ENCODE measurements at regions not wholly inside any gene's neighbourhood (a gene's known extent, or its start where the extent isn't known, plus 50 kb on each side); places are given as distances from the start of the nearest gene placed in this dataset.

- no peak for TF ChIP-seq RBM15 (IDR thresholded peaks at IDR 0.05; ENCODE audit: insufficient read depth, low read length)
Measured at GRCh38 chr2:18924386-18924785, 335.0 kb upstream of the NT5C1B start (continued).

DNA sequence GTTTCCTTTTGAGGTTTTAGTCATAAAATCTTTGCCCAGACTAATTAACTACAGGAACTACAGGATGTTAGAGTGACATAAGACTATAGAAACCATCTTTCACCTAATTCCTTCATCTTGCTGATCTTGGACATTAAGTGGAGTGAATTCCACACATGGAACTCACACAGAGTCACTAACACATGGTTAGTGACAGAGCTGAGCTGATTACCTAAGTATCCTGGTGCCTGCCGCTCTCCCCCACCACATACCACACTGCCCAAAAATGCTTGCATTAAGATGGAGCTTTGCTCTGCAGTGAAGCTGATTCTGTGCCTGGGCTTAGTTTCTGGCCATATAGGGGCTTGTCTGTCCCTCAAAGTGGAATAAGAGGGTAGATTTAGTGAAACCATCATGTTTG is 332.9 kb upstream of the NT5C1B start:
- intact Hi-C loops (cut with micrococcal nuclease) (no loop called here), in situ Hi-C loops (cut with MboI) (no loop called here)
- no TSS peak for BruUV-seq (replicated peaks)
- Histone ChIP-seq H3K79me2 (ENCODE audit: control insufficient read depth, insufficient read depth, low read length) (no peaks in the 10 kb centered on the region), H3K9me3 (replicated peaks; ENCODE audit: control insufficient read depth, insufficient read depth, low read depth, low read length) (no peaks in the 10 kb centered on the region; the same call in 1 of the 2 replicates), H4K20me1 (replicated peaks; ENCODE audit: control insufficient read depth, insufficient read depth, low read length) (no peaks in the 10 kb centered on the region), H3K27ac (ENCODE audit: extremely low read depth, low read depth, low read length) (no peak overlapping the region), H3K4me2 (ENCODE audit: insufficient read depth, low read length) (no peak overlapping the region), H3K36me3 (ENCODE audit: control insufficient read depth, insufficient read depth, low read length) (no peaks in the 10 kb centered on the region), H3K4me1 (replicated peaks in 1 of 2; ENCODE audit: control insufficient read depth in 2 of 2, insufficient read depth in 2 of 2, low read length in 2 of 2) (no peaks in the 10 kb centered on the region), H3K4me3 (no peak overlapping the region), H2AFZ (ENCODE audit: low read depth, low read length) (no peak overlapping the region), H3K9ac (ENCODE audit: insufficient read depth in 1 of 2, low read depth in 2 of 2, low read length in 2 of 2) (no peak overlapping the region), H3K27me3 (ENCODE audit: control insufficient read depth in 2 of 2, insufficient read depth in 2 of 2, low read length in 2 of 2) (no peaks in the 10 kb centered on the region), H3K9me1 (ENCODE audit: control insufficient read depth, insufficient read depth, low read length) (no peaks in the 10 kb centered on the region)
- 0% methylated on average over 1 of the region's 1 CpG for WGBS (ENCODE audit: insufficient coverage, low coverage, missing lambda C conversion rate)
- ChIA-PET POLR2A (no interaction called here), CTCF (ENCODE audit: low intra/inter-chr PET ratio) (no interaction called here)
- no peak for ATAC-seq
- no peak for DNase-seq (ENCODE audit: extremely low read depth in 1 of 4, low spot score in 3 of 4)
- FAIRE-seq: no peak
- TF ChIP-seq ESRRB (CRISPR knock-in tag; IDR thresholded peaks at IDR 0.05; ENCODE audit: borderline replicate concordance) (no peak), EHMT2 (IDR thresholded peaks at IDR 0.05) (no peak), ZNF3 (CRISPR knock-in tag; IDR thresholded peaks at IDR 0.05) (no peak), KHSRP (IDR thresholded peaks at IDR 0.05) (no peak), NCOA4 (IDR thresholded peaks at IDR 0.05; ENCODE audit: partially characterized antibody) (no peak), PRMT5 (CRISPR knock-in tag; IDR thresholded peaks at IDR 0.05) (no peak), GTF2A2 (tag; IDR thresholded peaks at IDR 0.05) (no peak), RB1 (IDR thresholded peaks at IDR 0.05; ENCODE audit: low read depth) (no peak), EP400 (IDR thresholded peaks at IDR 0.05) (no peak), NEUROD1 (IDR thresholded peaks at IDR 0.05; ENCODE audit: borderline replicate concordance, low read depth, low read length, partially characterized antibody) (no peak), ZNF277 (CRISPR knock-in tag; IDR thresholded peaks at IDR 0.05; ENCODE audit: borderline replicate concordance) (no peak), ZNF232 (CRISPR knock-in tag; IDR thresholded peaks at IDR 0.05) (no peak), MYNN (IDR thresholded peaks at IDR 0.05) (no peak), MYNN (CRISPR knock-in tag; IDR thresholded peaks at IDR 0.05) (no peak), FOXA3 (CRISPR knock-in tag; conservative IDR thresholded peaks at IDR 0.05 in 1 of 2, IDR thresholded peaks at IDR 0.05 in 1 of 2) (no peak)
- TF ChIP-seq, protein P1, sequence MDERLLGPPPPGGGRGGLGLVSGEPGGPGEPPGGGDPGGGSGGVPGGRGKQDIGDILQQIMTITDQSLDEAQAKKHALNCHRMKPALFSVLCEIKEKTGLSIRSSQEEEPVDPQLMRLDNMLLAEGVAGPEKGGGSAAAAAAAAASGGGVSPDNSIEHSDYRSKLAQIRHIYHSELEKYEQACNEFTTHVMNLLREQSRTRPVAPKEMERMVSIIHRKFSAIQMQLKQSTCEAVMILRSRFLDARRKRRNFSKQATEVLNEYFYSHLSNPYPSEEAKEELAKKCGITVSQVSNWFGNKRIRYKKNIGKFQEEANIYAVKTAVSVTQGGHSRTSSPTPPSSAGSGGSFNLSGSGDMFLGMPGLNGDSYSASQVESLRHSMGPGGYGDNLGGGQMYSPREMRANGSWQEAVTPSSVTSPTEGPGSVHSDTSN (CRISPR knock-in tag; IDR thresholded peaks at IDR 0.05; ENCODE audit: low read depth): no peak
- TF ChIP-seq, protein P1 (tag; conservative IDR thresholded peaks at IDR 0.05; ENCODE audit: low read depth): no peak
- TF ChIP-seq, protein P2, sequence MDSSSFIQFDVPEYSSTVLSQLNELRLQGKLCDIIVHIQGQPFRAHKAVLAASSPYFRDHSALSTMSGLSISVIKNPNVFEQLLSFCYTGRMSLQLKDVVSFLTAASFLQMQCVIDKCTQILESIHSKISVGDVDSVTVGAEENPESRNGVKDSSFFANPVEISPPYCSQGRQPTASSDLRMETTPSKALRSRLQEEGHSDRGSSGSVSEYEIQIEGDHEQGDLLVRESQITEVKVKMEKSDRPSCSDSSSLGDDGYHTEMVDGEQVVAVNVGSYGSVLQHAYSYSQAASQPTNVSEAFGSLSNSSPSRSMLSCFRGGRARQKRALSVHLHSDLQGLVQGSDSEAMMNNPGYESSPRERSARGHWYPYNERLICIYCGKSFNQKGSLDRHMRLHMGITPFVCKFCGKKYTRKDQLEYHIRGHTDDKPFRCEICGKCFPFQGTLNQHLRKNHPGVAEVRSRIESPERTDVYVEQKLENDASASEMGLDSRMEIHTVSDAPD (CRISPR knock-in tag; IDR thresholded peaks at IDR 0.05): no peak
